ENCODE measurements at regions not wholly inside any gene's neighbourhood (a gene's known extent, or its start where the extent isn't known, plus 50 kb on each side); places are given as distances from the start of the nearest gene placed in this dataset.

DNA sequence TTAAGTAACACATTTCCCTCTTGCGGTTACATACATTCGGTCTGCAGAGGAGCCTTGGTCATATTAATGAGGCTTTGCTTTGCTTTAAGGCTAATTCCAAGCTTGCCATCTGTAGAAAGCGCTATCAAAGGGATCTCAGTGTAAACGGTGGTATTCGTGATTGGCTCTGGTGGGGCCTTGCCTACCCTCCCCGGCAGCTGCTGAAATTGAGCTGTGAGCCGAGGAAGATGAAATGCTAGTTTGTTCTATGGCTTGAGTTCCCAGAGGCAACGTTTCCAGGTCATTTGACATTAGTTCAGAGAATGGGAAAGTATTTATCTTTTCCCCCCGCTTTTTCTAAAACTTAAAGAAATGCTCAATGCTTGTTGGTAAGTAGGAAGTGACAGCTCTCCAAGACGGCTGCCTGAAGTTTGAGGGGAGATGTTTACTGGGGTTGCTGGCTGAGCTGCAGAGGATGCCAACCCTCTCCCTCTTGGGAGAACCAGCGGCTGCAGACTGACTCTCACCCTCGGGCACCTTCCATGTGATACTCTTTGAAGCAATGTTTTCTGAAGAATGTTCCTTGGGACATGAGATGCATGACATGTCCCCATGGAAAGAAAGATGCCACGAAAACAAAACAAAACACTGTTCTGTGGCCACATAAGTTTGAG, 458.7 kb upstream of the EEF2KMT start:
- TF ChIP-seq NFIC (IDR thresholded peaks at IDR 0.05) (no peak), EGR1 (IDR thresholded peaks at IDR 0.05) (no peak), TAF1 (IDR thresholded peaks at IDR 0.05; ENCODE audit: low read depth) (no peak), RAD21 (IDR thresholded peaks at IDR 0.05; ENCODE audit: low read depth) (no peak), CEBPB (IDR thresholded peaks at IDR 0.05) (no peak), EP300 (IDR thresholded peaks at IDR 0.05; ENCODE audit: borderline replicate concordance) (no peak), TCF12 (IDR thresholded peaks at IDR 0.05; ENCODE audit: low read depth) (no peak), ZBTB7A (IDR thresholded peaks at IDR 0.05; ENCODE audit: low read depth) (no peak)
- TF ChIP-seq, protein P1, sequence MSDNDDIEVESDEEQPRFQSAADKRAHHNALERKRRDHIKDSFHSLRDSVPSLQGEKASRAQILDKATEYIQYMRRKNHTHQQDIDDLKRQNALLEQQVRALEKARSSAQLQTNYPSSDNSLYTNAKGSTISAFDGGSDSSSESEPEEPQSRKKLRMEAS (IDR thresholded peaks at IDR 0.05) = no peak

DNA sequence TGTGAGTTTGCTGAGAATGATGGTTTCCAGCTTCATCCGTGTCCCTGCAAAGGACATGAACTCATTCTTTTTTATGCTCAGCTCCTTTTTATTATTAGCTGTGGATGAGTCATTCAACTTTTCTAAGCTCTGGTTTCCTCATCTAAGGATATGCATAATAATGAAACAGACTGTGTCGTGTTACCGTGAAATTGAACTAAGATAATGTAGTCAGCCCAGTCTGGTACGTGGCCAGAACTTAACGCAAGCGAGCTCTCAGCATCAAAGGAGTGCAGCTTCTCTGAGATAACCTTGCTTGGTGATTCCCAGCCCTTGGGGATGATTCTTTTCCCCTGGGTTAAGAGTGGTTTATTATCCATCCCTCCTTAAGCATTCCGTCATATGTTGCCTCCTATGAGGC, 454.3 kb upstream of the EEF2KMT start:
- no peak for TF ChIP-seq TAF1 (IDR thresholded peaks at IDR 0.05; ENCODE audit: low read depth)
- TF ChIP-seq, protein P1 (IDR thresholded peaks at IDR 0.05) = no peak
- TF ChIP-seq, protein P2, sequence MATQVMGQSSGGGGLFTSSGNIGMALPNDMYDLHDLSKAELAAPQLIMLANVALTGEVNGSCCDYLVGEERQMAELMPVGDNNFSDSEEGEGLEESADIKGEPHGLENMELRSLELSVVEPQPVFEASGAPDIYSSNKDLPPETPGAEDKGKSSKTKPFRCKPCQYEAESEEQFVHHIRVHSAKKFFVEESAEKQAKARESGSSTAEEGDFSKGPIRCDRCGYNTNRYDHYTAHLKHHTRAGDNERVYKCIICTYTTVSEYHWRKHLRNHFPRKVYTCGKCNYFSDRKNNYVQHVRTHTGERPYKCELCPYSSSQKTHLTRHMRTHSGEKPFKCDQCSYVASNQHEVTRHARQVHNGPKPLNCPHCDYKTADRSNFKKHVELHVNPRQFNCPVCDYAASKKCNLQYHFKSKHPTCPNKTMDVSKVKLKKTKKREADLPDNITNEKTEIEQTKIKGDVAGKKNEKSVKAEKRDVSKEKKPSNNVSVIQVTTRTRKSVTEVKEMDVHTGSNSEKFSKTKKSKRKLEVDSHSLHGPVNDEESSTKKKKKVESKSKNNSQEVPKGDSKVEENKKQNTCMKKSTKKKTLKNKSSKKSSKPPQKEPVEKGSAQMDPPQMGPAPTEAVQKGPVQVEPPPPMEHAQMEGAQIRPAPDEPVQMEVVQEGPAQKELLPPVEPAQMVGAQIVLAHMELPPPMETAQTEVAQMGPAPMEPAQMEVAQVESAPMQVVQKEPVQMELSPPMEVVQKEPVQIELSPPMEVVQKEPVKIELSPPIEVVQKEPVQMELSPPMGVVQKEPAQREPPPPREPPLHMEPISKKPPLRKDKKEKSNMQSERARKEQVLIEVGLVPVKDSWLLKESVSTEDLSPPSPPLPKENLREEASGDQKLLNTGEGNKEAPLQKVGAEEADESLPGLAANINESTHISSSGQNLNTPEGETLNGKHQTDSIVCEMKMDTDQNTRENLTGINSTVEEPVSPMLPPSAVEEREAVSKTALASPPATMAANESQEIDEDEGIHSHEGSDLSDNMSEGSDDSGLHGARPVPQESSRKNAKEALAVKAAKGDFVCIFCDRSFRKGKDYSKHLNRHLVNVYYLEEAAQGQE (IDR thresholded peaks at IDR 0.05; ENCODE audit: low read depth) = no peak
- TF ChIP-seq TCF12 (IDR thresholded peaks at IDR 0.05; ENCODE audit: low read depth) = no peak
- TF ChIP-seq CEBPB (IDR thresholded peaks at IDR 0.05) = no peak
- TF ChIP-seq YY1 (IDR thresholded peaks at IDR 0.05; ENCODE audit: low read depth) = no peak
- TF ChIP-seq CREB1 (IDR thresholded peaks at IDR 0.05; ENCODE audit: low read depth) = no peak
- no peak for TF ChIP-seq EGR1 (IDR thresholded peaks at IDR 0.05)
- TF ChIP-seq NFIC (IDR thresholded peaks at IDR 0.05) = no peak
- no peak for TF ChIP-seq EP300 (IDR thresholded peaks at IDR 0.05; ENCODE audit: borderline replicate concordance)
- TF ChIP-seq TEAD4 (IDR thresholded peaks at IDR 0.05) = no peak
- TF ChIP-seq, protein P3, sequence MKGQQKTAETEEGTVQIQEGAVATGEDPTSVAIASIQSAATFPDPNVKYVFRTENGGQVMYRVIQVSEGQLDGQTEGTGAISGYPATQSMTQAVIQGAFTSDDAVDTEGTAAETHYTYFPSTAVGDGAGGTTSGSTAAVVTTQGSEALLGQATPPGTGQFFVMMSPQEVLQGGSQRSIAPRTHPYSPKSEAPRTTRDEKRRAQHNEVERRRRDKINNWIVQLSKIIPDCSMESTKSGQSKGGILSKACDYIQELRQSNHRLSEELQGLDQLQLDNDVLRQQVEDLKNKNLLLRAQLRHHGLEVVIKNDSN (IDR thresholded peaks at IDR 0.05) = no peak
- TF ChIP-seq ZBTB7A (IDR thresholded peaks at IDR 0.05; ENCODE audit: low read depth) = no peak
- no peak for TF ChIP-seq RAD21 (IDR thresholded peaks at IDR 0.05; ENCODE audit: low read depth)
- no peak for TF ChIP-seq FOXM1 (IDR thresholded peaks at IDR 0.05; ENCODE audit: borderline replicate concordance, low read depth)

DNA sequence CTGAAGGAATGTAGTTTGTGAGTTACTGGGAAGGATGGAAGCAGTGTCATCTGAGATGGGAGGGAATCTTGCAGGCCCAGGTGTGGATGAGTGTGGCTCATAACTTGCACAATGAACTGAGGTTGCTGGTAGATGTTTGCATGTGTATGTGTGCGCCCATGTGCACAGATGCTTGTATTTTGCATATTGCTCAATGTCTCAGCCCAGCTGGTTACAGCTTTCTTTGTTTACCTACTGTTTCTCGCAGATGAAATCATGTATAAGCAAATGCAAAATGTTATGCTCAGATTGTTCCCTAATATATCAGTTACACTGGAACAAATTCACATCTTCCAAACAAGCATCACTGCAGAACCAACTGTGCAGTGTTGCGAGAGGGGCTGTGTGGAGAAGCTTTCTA, 452.2 kb upstream of the EEF2KMT start:
- TF ChIP-seq NFIC (IDR thresholded peaks at IDR 0.05) = no peak
- TF ChIP-seq CREB1 (IDR thresholded peaks at IDR 0.05; ENCODE audit: low read depth) = no peak
- TF ChIP-seq, protein P1 (IDR thresholded peaks at IDR 0.05) = no peak
- TF ChIP-seq TCF12 (IDR thresholded peaks at IDR 0.05; ENCODE audit: low read depth) = no peak
- TF ChIP-seq ZBTB7A (IDR thresholded peaks at IDR 0.05; ENCODE audit: low read depth) = no peak
- TF ChIP-seq FOXM1 (IDR thresholded peaks at IDR 0.05; ENCODE audit: borderline replicate concordance, low read depth) = no peak
- TF ChIP-seq, protein P2 (IDR thresholded peaks at IDR 0.05; ENCODE audit: low read depth) = no peak
- TF ChIP-seq EGR1 (IDR thresholded peaks at IDR 0.05) = no peak
- TF ChIP-seq TAF1 (IDR thresholded peaks at IDR 0.05; ENCODE audit: low read depth) = no peak
- TF ChIP-seq, protein P3 (IDR thresholded peaks at IDR 0.05) = no peak
- TF ChIP-seq TEAD4 (IDR thresholded peaks at IDR 0.05) = no peak
- no peak for TF ChIP-seq YY1 (IDR thresholded peaks at IDR 0.05; ENCODE audit: low read depth)
- no peak for TF ChIP-seq CEBPB (IDR thresholded peaks at IDR 0.05)
- no peak for TF ChIP-seq EP300 (IDR thresholded peaks at IDR 0.05; ENCODE audit: borderline replicate concordance)
- no peak for TF ChIP-seq RAD21 (IDR thresholded peaks at IDR 0.05; ENCODE audit: low read depth)

DNA sequence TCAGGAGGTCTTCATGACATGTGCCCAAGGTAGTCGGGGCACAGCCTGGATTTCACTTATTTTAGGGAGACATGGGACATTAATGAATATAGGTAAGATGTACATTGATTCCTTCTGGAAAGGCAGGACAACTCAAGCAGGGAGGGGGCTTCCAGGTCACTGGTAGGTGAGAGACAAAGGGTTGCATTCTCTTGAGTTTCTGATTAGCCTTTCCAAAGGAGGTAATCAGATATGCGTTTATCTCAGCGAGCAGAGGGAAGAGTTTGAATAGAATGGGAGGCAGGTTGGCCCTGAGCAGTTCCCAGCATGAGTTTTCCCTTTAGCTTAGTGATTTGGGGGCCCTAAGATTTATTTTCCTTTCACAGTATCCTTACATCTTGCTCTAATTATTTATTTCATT, 443.8 kb upstream of the EEF2KMT start:
- TF ChIP-seq CREB1 (IDR thresholded peaks at IDR 0.05; ENCODE audit: low read depth) (no peak), EP300 (IDR thresholded peaks at IDR 0.05; ENCODE audit: borderline replicate concordance) (no peak), CEBPB (IDR thresholded peaks at IDR 0.05) (no peak), YY1 (IDR thresholded peaks at IDR 0.05; ENCODE audit: low read depth) (no peak), RAD21 (IDR thresholded peaks at IDR 0.05; ENCODE audit: low read depth) (no peak), TCF12 (IDR thresholded peaks at IDR 0.05; ENCODE audit: low read depth) (no peak), NFIC (IDR thresholded peaks at IDR 0.05) (no peak), EGR1 (IDR thresholded peaks at IDR 0.05) (no peak), FOXM1 (IDR thresholded peaks at IDR 0.05; ENCODE audit: borderline replicate concordance, low read depth) (no peak), ZBTB7A (IDR thresholded peaks at IDR 0.05; ENCODE audit: low read depth) (no peak), TAF1 (IDR thresholded peaks at IDR 0.05; ENCODE audit: low read depth) (no peak), TEAD4 (IDR thresholded peaks at IDR 0.05) (no peak)
- TF ChIP-seq, protein P1 (IDR thresholded peaks at IDR 0.05) = no peak
- TF ChIP-seq, protein P2 (IDR thresholded peaks at IDR 0.05; ENCODE audit: low read depth) = no peak
- TF ChIP-seq, protein P3 (IDR thresholded peaks at IDR 0.05) = no peak

Data from Ishikawa (cell line).